ENCODE measurements at regions not wholly inside any gene's neighbourhood (a gene's known extent, or its start where the extent isn't known, plus 50 kb on each side); places are given as distances from the start of the nearest gene placed in this dataset.
"Not testable (repeated sequence)": the region's sequence is repeated elsewhere in the genome, so short reads cannot be mapped to it uniquely, and the experiment has no call there.

DNA sequence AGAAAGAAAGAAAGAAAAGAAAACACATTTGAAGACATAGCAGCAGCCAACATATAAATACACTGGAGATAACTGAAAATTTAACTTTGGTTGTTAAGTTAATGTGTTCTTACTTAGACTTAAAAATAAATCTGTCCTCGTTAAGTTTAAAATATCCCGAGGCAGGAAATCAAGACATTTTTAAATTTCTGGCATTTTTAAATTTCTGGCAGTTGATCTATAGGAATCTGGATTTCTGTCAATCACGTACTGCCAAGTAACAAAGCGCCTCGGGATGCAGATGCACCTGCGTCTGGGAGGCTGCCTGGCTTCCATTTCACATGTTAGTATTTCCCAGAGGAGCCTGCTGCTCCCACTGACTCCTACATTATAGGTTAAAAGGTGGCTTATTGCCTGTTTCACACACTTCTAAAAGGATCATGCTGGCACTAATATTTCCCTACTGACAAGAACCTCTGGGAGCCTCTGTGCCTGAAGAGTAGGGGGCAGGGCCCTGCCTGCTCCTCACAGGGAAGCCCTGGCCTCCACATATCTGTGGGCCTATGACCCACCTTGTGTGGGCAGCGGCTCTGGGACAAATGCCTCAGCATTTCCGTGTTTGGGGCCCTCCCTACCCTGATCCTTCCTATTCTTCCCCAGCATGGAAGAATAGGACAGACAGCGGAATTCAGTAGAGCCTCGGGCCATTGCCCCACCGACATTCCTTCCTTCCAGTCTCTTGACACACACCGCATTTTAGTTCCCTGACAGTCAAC lies 62.8 kb upstream of the ATP12A start:
- no peak for DNase-seq (ENCODE audit: low read depth in 2 of 2, low spot score in 1 of 2)

DNA sequence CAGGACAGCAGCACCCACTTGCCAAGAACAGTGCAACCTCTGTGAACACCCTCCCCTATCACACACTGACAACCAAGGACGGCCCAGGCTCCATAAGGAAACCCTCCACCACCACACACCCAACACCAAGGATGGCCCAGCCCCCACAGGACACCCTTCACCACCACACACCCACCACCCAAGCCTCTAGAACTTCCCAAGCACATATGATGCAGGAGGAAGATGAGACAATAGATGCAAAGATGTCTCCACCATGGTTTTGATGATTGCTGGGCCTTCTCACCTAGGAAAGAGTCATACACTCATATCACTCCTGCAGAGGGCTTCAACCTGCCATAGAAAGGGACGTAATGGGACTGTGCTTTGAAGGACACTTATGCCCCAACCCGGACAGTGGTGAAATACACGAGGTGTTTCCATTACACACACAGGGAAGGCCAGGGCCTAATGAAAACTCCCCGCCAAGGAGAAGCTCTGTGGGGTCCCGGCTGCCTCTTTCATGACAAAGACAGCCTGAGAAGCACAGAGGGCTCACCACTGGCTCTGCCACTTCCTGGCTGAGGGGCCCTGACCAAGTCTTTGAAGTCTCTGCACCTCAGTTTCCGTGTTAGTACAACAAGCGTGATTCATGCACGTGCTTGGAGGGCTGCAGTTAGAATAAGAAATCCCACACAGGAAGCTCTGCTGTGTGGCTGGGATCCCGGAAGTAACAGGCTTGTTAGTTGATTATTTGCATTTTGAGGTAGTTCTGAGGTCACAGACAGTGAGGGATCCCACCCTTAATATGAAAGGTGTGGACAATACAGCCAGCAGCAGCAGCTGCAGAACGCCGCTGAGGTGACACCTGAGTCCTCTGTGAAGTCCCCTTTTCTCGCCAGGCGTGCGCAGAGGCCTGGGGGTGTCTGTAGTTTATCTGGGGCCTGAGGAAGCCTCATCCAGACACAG lies 61.9 kb upstream of the ATP12A start:
- peak; percentile 20 to 60 for DNase-seq (ENCODE audit: low read depth in 2 of 2, low spot score in 1 of 2)

- DNase-seq (ENCODE audit: low read depth in 2 of 2, low spot score in 1 of 2): no peak
Observed at GRCh38 chr13:24619282-24619681, 60.9 kb upstream of the ATP12A start.

GRCh38 chr13:24622481-24623148 lies 57.6 kb upstream of the ATP12A start:
- DNase-seq (ENCODE audit: low read depth in 2 of 2, low spot score in 1 of 2): not testable (repeated sequence)

DNA sequence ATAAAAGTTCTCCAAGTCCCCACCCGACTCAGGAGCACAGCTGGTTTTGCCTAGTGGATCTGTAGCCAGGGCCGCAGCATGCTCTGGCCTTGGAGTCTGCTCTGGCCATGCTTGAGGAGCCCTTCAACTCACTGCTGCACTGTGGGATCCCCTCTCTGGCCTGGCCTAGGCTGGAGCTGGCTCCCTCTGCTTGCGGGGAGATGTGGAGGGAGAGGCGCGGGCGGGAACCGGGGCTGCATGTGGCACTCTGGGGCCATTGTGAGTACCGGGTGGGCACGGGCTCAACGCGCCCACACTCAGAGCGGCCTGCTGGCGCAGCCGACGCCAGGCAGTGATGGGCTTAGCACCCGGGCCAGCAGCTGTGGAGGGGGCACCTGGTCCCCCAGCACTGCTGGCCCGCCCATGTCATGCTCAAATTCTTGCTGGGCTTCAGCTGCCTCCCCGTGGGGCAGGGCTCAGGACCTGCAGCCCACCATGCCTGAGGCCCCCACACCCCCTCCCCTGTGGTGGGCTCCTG lies 57.0 kb upstream of the ATP12A start:
- no peak for DNase-seq (ENCODE audit: low read depth in 2 of 2, low spot score in 1 of 2)

GRCh38 chr13:24624363-24624762 lies 55.8 kb upstream of the ATP12A start:
- no peak for DNase-seq (ENCODE audit: low read depth in 2 of 2, low spot score in 1 of 2)

DNA sequence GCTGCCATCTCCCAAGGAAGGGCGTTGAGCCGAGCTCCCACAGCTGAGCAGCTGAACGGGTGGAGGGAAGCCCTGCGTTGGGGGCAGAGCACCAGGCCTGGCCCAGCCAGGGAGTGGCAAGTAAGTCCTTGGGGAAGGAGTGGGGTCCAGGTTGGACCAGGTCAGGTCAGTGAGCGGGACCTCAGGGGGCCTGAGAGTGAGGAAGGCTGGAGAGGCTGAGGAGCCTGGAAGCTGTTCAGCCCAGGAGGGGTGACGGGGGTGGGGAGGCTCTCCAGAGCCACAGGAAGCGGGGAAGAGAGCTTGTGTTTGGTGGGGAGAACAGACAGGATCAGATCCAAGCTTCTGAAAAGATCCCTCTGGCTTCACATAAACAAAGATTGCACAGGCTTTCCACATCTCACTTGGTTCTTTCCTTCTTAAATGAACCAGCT lies 55.4 kb upstream of the ATP12A start:
- DNase-seq (ENCODE audit: low read depth in 2 of 2, low spot score in 1 of 2): no peak

DNA sequence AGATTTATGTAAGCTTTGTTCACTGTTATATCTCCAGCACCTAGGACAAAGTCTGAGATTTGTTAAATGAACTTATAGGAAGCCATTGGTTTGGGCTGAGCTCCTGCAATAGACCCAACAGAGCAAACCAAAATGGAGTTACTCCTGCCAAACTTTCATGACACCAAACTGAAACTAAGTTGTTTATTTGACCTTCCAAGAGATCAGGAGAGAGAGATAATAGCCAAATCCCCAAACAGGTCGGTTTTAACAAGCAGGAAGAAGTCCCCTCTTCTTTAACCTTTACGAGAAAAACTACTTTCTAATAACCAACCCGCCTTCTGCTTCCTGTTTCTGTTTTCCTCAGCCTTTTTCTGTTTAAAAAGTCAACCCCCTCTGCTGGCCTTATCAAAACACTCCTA lies 54.9 kb upstream of the ATP12A start:
- DNase-seq (ENCODE audit: low read depth in 2 of 2, low spot score in 1 of 2): no peak

- DNase-seq (ENCODE audit: low read depth in 2 of 2, low spot score in 1 of 2): no peak
Observed at GRCh38 chr13:24625870-24626849, 54.0 kb upstream of the ATP12A start.

DNA sequence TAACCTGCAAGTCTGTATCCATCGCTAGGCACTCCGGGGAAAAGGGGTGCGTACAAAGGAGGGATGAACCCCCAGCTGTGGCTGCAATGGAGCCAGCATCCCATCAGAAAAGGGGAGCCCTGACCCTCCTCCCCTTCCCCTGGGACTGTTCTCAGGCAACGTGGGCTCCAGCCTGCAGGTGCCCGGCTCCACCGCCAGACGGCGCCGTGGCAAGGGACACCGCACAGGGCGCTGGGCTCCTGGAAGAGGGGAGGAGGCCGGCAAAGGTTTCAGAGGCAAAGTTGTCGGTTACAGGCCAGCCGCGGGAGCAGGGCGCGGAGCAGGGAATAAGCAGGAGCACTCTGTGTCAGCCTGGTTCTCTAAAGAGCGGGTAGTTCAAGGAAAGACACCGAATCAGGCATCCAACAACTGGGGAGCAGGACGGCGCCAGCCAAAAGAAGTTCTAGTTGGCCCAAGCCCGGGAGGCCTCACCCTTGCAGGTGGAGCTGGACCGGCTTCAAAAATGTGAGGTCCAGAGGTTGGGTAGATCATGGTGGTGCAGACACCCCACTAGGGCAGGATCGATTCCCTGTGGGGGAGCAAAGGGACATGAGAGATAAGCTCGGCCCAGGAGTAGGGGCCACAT lies 53.0 kb upstream of the ATP12A start:
- DNase-seq (ENCODE audit: low read depth in 2 of 2, low spot score in 1 of 2): no peak

DNA sequence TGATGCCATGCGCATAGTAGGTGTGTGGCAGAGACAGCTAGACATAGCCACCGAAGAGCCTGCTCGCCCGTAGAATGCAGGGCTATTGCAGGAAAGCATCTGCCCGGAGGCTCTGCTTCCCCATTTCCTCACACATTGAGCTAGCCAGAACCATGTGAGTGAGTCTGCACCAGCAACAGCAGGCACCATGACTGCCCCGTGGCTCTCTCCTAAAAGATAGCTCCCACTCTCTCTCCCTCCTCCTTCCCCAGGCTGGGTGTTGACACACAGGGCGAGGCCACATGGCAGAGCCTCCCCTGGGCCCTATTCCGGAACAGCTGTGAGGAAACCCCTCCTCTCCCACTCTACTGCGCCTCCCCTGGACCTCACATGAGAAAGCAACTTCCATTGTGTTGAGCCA lies 52.3 kb upstream of the ATP12A start:
- no peak for DNase-seq (ENCODE audit: low read depth in 2 of 2, low spot score in 1 of 2)

GRCh38 chr13:24629320-24629719 lies 50.9 kb upstream of the ATP12A start:
- DNase-seq (ENCODE audit: low read depth in 2 of 2, low spot score in 1 of 2): no peak

DNA sequence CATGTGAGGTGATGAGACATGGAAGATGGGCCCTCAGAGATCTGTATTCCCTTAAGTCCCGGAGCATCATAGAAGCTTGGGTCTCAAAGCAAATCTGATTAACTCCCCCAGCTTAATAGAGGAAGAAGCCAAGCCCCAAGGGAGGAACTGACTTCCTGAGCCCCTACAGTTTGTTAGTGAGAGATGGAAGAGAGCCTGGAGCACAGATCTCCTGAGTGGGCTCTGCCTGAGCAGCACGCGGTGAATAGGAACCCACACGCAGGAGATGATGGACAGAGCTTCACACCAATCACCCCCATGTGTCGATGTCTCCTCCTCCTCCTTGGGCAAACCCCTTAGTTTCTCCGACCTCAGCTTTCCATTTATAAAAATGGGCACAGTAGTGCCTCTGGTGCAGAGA lies 50.1 kb upstream of the ATP12A start:
- no peak for DNase-seq (ENCODE audit: low read depth in 2 of 2, low spot score in 1 of 2)

Measured in stimulated activated CD8-positive, alpha-beta memory T cell treated with anti-CD3 and anti-CD28 coated beads, Interleukin-4, amount 100 ng/mL, for 4 hours (primary cell).